COLO829 (cell line): ENCODE measurements at regions not wholly inside any gene's neighbourhood (a gene's known extent, or its start where the extent isn't known, plus 50 kb on each side); places are given as distances from the start of the nearest gene placed in this dataset.
A peak's percentile ranks its signal among the peaks of the same experiment; 100 is the strongest.
"Not testable (repeated sequence)": the region's sequence is repeated elsewhere in the genome, so short reads cannot be mapped to it uniquely, and the experiment has no call there.

Experiments used
- DNase-seq: peaks from one replicate; pipeline ENCODE4 v3.0.0; 2012; ENCODE audit warnings: low spot score

GRCh38 chr16:49940464-49941224, 84.4 kb upstream of the CNEP1R1 start:
- DNase-seq = no peak

DNA sequence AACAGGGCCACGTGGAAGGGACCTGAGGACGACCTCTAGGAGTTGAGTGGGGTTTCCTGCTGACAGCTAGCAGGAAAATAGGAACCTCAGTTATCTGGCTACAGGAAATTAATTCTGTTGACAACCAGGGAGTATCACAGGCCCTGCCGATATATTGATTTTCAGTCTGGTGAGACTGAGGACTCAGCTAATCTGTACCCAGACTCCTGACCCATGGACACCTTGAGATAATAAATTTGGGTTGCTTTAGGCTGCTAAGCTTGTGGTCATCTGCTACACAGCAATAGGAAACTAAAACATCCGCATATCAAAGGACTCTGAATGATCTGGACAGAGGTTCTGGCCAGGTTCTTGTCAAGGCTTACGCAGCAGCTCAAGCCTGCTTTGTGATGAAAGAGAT, 80.8 kb upstream of the CNEP1R1 start:
- DNase-seq = no peak

DNA sequence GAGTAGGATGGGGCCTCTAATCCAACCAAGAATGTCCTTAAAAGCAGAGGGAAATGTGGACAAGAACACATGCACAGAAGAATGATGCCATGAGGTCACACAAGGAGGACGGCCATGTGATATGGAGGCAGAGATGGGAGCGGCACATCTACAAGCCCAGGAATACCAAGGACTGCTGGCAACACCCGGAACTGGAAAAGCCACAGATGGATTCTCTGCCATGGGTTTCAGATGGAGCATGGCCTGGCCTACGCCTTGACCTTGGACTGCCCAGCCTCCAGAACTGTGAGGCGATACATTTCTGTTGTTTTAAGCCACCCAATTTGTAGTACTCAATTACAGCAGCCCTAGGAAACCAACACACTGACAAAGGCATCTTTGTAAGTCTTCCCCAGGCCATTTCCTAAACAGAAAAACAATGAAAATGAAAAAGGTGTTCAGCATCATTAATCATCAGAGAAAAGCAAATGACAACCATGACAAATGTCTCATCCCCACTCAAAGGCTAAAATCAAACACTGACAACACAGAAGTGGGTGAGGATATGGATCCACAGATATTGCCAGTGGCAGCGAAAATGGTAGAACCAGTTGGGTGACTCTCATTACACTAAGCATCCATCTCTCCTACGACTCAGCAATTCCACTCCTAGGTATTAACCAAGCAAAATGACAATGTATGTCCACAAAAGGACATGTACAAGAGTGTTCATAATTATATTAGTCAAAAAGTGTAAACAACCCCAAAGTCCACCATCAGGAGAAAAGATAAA, 76.9 kb upstream of the CNEP1R1 start:
- DNase-seq = no peak

DNA sequence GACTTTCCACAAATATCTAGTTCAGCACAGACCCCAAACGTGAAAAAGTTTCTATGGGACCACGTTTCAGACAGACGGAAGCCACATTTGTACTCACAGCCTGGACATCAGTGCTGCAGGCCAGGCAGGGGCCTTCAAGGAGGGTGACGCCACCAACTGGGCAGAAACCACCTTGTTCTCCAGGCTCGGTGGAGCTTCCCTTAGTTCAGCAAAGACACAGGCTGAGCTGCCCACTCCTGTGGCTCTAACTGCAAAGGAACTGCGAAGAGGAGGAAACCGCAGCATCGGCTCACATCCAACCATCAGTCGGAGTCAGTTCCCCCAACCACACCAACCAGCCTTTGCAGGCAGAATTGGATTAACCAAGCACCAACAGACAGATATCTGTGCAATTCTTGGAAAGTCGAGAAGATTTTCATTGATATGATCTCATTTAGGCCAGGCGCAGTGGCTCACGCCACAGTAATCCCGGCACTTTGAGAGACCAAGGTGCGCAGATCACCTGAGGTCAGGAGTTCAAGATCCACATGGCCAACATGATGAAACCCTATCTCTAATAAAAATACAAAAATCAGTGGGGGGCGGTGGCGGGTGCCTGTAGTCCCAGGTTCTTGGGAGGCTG, 73.3 kb upstream of the CNEP1R1 start:
- no peak for DNase-seq

GRCh38 chr16:49952386-49952785, 72.6 kb upstream of the CNEP1R1 start:
- peak; percentile 5 for DNase-seq

GRCh38 chr16:49953090-49953489, 71.9 kb upstream of the CNEP1R1 start:
- no peak for DNase-seq

- DNase-seq = no peak
These were observed 69.2 kb upstream of the CNEP1R1 start for GRCh38 chr16:49955858-49956257.

DNA sequence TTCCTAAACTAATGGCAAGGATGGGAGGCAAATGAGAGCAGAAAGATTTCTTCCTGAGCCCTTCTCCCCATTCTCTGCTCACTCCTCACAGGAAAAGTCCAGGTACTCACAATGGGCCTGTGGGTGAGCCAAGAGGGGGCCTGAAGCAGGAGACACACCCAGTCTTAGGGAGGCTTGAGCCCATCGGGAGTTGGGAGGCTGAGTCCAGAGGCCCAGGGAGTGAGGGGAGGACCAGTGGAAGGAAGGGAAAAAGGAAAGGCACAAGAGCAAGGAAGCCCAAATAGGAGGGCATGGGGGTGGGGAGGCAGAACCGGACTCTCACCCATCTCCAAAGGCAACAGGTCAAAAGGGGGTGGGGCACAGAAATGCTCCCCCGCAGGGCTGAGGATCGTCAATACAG, 68.1 kb upstream of the CNEP1R1 start:
- no peak for DNase-seq

- no peak for DNase-seq
These were observed 66.6 kb upstream of the CNEP1R1 start for GRCh38 chr16:49958448-49958847.

DNA sequence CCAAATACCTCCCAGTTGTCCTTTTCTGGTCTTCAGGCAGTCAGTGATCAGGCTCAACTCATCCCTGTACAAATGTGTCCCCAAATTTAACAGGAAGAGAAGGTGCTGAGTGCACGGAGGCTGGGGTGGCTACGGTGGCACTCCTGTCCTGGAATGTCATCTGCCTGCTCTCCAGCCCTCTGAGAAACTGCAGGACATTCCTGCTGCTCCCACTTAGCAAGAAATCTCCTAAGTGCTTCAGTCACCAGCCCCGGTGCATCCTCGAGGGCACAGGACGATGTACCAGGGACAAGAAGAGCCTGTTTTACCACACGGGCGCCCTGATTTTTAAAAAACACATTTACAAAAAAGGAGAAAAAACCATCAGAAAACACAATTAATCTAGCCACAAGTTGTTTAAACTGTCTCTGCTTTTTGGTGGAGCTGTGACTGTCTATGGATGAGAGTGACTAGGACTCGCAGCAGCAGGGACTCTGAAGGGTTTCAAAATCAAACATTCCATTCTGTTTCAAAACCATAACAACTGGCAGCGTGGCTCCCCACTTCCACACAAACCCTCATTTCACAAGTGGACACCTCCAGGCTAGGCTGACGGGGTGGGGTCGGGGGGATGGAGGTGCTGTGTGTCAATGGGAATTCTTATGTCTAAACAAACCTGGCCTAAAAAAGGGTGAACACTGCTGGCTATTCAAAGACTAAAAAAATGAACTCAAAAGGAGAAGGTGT, 65.3 kb upstream of the CNEP1R1 start:
- no peak for DNase-seq

GRCh38 chr16:49961089-49961488, 63.9 kb upstream of the CNEP1R1 start:
- no peak for DNase-seq

GRCh38 chr16:49962566-49962965, 62.5 kb upstream of the CNEP1R1 start:
- DNase-seq = not testable (repeated sequence)

GRCh38 chr16:49964316-49964715, 60.7 kb upstream of the CNEP1R1 start:
- DNase-seq = no peak

DNA sequence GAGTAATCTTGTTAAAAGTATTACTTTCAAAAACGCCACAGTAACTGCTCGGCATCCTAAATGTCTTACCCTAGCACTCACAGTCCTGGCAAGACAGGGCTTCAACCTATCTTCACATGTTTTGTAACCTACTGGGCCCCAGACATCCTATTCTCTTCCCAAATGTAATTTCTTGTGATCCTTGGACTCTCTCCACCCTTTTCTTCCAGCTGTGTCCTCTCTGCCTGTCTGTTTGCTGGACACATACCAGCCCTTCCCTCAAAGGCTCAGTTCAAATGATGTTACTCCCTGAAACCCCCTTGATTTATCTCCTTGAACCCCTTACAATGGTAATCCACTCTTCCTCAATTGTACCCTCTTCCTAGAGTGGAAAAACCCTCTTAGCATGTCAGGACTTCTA, 60.1 kb upstream of the CNEP1R1 start:
- no peak for DNase-seq

- no peak for DNase-seq
These were observed 57.9 kb upstream of the CNEP1R1 start for GRCh38 chr16:49967012-49967559.

DNA sequence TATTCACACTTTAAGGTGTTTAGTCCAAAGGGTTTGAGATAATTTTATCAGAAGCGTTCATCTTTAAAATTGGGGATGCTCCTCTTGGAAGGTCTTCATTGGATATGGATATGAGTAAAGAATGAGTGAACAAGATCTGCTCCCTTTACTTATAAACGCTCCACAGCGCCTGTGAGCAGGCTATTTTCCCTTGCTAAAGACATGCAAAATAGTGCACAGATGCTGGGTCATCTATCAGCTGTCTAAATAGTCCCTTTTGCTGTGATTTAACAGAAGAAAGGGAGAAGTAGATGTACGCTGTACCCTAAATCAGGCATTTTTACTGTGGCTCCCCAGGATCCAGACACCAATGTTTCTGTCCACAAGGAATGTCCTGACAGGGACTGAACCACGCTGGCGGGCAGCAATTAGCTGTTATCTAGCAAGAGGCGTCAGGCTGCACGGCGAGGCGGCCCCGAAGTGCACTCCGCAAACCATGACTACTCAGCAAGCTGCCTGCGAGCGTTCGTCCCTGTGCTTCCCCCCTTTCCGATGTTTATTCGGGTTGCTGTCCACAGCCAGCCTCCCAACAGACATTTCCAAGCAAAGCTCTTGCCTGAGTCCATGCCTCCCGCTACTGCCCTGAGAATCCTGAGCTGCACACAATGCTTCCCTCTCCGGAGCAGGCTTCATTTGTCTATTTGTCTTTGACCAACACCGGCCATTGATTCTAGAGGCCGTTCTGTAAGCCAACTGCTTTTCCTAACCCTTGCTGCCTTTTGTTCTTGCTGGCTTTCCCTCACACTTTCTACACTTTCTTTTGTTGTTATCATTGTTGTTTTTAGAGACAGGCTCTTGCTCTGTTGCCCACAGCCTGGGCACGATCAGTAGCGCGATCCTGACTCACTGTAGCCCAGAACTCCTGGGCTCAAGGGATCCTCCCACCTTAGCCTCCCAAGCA, 55.7 kb upstream of the CNEP1R1 start:
- DNase-seq = no peak

DNA sequence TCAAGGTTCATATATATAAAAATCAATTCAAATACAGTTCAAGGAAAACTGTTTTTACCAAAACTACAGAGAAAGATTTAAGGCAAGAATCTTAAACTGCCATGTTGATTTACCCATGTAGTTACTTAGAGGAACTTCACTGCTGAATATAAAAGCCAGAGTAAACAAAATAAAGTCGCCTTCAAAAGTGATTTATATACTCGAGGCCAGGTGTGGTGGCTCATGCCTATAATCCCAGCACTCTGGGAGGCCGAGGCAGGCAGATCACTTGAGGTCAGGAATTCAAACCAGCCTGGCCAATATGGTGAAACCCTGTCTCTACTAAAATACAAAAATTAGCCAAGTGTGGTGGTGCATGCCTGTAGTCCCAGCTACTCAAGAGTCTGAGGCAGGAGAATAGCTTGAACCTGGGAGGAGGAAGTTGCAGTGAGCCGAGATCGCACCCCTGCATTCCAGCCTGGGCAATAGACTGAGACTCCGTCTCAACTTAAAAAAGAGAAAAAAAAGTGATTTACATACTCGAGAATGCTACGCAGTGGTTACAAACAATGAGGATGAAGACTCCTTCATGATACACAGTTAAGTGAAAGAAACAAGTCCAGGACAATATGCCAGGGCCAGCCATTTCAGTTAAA, 54.1 kb upstream of the CNEP1R1 start:
- no peak for DNase-seq

DNA sequence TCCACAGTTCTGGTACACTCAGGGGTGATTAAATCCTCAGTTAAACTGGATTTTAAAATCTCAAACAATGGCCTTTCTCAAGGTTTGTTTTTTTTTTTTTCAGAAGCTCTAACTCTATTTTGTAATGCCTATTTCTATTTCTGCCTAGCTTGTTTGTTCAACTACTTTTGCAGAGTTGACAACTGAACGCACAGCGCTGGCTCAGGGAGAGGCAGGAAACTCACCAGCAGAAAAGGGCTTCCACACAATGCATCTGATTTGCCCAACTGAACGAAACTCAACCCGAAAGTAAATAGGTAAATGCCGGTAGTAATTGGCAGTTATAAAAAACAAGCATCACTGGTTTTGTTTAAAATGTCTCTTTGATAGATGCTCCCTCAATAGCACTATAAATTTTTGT, 52.7 kb upstream of the CNEP1R1 start:
- DNase-seq = no peak

DNA sequence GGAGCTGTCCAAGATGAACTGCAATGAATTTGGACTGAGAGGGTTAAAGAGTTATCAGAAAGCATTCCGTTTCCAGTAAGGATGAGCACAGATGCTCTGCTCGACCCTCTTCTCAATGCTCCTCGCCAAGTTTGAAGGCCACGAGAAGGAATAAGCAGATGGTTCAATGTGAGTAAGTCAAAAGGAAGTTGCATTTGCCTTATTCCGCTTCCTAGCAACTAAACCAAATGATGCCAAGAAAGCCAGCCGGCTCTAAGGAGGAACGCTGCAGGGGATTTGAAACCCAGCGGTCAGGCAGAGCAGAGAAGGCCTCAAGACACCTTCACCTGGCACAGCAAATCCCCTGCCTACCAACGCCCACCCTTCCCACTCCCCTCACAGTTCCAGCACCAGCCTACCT, 52.1 kb upstream of the CNEP1R1 start:
- no peak for DNase-seq
